Fibroblast of lung (primary cell): ENCODE measurements at regions not wholly inside any gene's neighbourhood (a gene's known extent, or its start where the extent isn't known, plus 50 kb on each side); places are given as distances from the start of the nearest gene placed in this dataset.

Experiments
- CTCF ChIP-seq, 2 donors: IDR thresholded peaks in 1 of 2; conservative IDR thresholded peaks in 1 of 2; 1 replicate in 1 of 2; 2 replicates in 1 of 2; pipeline ENCODE4 v1.5.1; 2011 to 2012; ENCODE audit warnings: low read length in 2 of 2, control low read depth in 1 of 2, inconsistent platforms in 1 of 2, low read depth in 1 of 2, mild to moderate bottlenecking in 1 of 2
- EZH2 ChIP-seq: IDR thresholded peaks from 2 replicates; pipeline ENCODE4 v1.5.1; 2012; ENCODE audit warnings: low read length, control low read depth, mild to moderate bottlenecking; ENCODE audit errors: missing control alignments

GRCh38 chr3:177889161-177889560 is 647.1 kb upstream of the KCNMB2 start:
- TF ChIP-seq CTCF (conservative IDR thresholded peaks at IDR 0.05 in 1 of 2, IDR thresholded peaks at IDR 0.05 in 1 of 2; ENCODE audit: low read depth in 1 of 2, low read length in 2 of 2) (no peak), EZH2 (no peak)
